ENCODE measurements at regions not wholly inside any gene's neighbourhood (a gene's known extent, or its start where the extent isn't known, plus 50 kb on each side); places are given as distances from the start of the nearest gene placed in this dataset.
"Not testable (repeated sequence)": the region's sequence is repeated elsewhere in the genome, so short reads cannot be mapped to it uniquely, and the experiment has no call there.

- H3K9me3 Mint-ChIP-seq: peaks cover under 1% of the 10 kb centered on the region
- POLR2A ChIA-PET: no interaction called here
- H3K4me3 Mint-ChIP-seq: no peak overlapping the region
- no peak overlapping the region for H3K27ac Mint-ChIP-seq
- CTCF ChIA-PET: interaction anchor here (0.6 kb wide), 1 partner anchor 75 kb away, joined by 3 read pairs; no protein-coding TSS in a partner anchor
- H3K4me1 Mint-ChIP-seq: no peaks in the 10 kb centered on the region
- no peaks in the 10 kb centered on the region for H3K27me3 Mint-ChIP-seq
- no peak for DNase-seq
- no peaks in the 10 kb centered on the region for H3K36me3 Mint-ChIP-seq (ENCODE audit: low read depth)
Observed at GRCh38 chr10:45545150-45545549, 127.4 kb downstream of the ZFAND4 start.

- H3K27me3 Mint-ChIP-seq: no peaks in the 10 kb centered on the region
Observed at GRCh38 chr10:45544191-45544590, 128.4 kb downstream of the ZFAND4 start.

GRCh38 chr10:45541032-45541431, 131.5 kb downstream of the ZFAND4 start:
- POLR2A ChIA-PET; H3K27me3 Mint-ChIP-seq; H3K27ac Mint-ChIP-seq; DNase-seq; H3K4me3 Mint-ChIP-seq; H3K36me3 Mint-ChIP-seq (ENCODE audit: low read depth); H3K9me3 Mint-ChIP-seq; CTCF ChIA-PET; H3K4me1 Mint-ChIP-seq: not testable (repeated sequence)

More at GRCh38 chr10:45544191-45544590, 128.4 kb downstream of the ZFAND4 start:
- CTCF ChIA-PET: interaction anchor here (0.9 kb wide), 1 partner anchor 294 kb away, joined by 6 read pairs; no protein-coding TSS in a partner anchor
- no peaks in the 10 kb centered on the region for H3K36me3 Mint-ChIP-seq (ENCODE audit: low read depth)
- no peak overlapping the region for H3K4me3 Mint-ChIP-seq
- no peak overlapping the region for H3K27ac Mint-ChIP-seq
- no peaks in the 10 kb centered on the region for H3K4me1 Mint-ChIP-seq
- H3K9me3 Mint-ChIP-seq: peaks cover 2% of the 10 kb centered on the region
- DNase-seq: no peak
- POLR2A ChIA-PET: no interaction called here

- DNase-seq; POLR2A ChIA-PET; H3K9me3 Mint-ChIP-seq; H3K27ac Mint-ChIP-seq; H3K36me3 Mint-ChIP-seq (ENCODE audit: low read depth); H3K4me3 Mint-ChIP-seq; H3K4me1 Mint-ChIP-seq; H3K27me3 Mint-ChIP-seq; CTCF ChIA-PET: not testable (repeated sequence)
Observed at GRCh38 chr10:45540589-45540988, 132.0 kb downstream of the ZFAND4 start.

- POLR2A ChIA-PET; H3K27ac Mint-ChIP-seq; H3K4me1 Mint-ChIP-seq; H3K36me3 Mint-ChIP-seq (ENCODE audit: low read depth); H3K27me3 Mint-ChIP-seq; H3K9me3 Mint-ChIP-seq; H3K4me3 Mint-ChIP-seq; DNase-seq; CTCF ChIA-PET: not testable (repeated sequence)
Observed at GRCh38 chr10:45539569-45539968, 133.0 kb downstream of the ZFAND4 start.

- Mint-ChIP-seq H3K27ac (no peak overlapping the region), H3K27me3 (no peaks in the 10 kb centered on the region), H3K4me3 (no peak overlapping the region), H3K4me1 (no peaks in the 10 kb centered on the region), H3K9me3 (no peaks in the 10 kb centered on the region), H3K36me3 (ENCODE audit: low read depth) (peaks cover 8% of the 10 kb centered on the region)
- no peak for DNase-seq
- CTCF ChIA-PET: no interaction called here
- POLR2A ChIA-PET: no interaction called here
Observed at GRCh38 chr10:45534572-45534971, 138.0 kb downstream of the ZFAND4 start.

GRCh38 chr10:45532480-45532879, 140.1 kb downstream of the ZFAND4 start:
- no peak overlapping the region for H3K4me3 Mint-ChIP-seq
- H3K27ac Mint-ChIP-seq: no peak overlapping the region
- no peaks in the 10 kb centered on the region for H3K4me1 Mint-ChIP-seq
- DNase-seq: no peak
- no peaks in the 10 kb centered on the region for H3K9me3 Mint-ChIP-seq
- H3K27me3 Mint-ChIP-seq: no peaks in the 10 kb centered on the region
- CTCF ChIA-PET: no interaction called here
- peaks cover 8% of the 10 kb centered on the region for H3K36me3 Mint-ChIP-seq (ENCODE audit: low read depth)
- POLR2A ChIA-PET: no interaction called here

GRCh38 chr10:45526309-45526905, 146.2 kb downstream of the ZFAND4 start:
- H3K9me3 Mint-ChIP-seq: no peaks in the 10 kb centered on the region
- no peak overlapping the region for H3K27ac Mint-ChIP-seq
- ChIA-PET POLR2A (no interaction called here), CTCF (no interaction called here)
- H3K4me3 Mint-ChIP-seq: no peak overlapping the region
- H3K36me3 Mint-ChIP-seq (ENCODE audit: low read depth): peaks cover 3% of the 10 kb centered on the region
- H3K4me1 Mint-ChIP-seq: no peaks in the 10 kb centered on the region
- no peak for DNase-seq
- no peaks in the 10 kb centered on the region for H3K27me3 Mint-ChIP-seq

GRCh38 chr10:45520476-45520875, 146.5 kb downstream of the ALOX5 start:
- Mint-ChIP-seq H3K27ac (no peak overlapping the region), H3K27me3 (no peaks in the 10 kb centered on the region), H3K9me3 (no peaks in the 10 kb centered on the region), H3K4me3 (no peak overlapping the region), H3K4me1 (no peaks in the 10 kb centered on the region), H3K36me3 (ENCODE audit: low read depth) (no peaks in the 10 kb centered on the region)
- POLR2A ChIA-PET: no interaction called here
- no peak for DNase-seq
- CTCF ChIA-PET: no interaction called here

GRCh38 chr10:45518741-45519140, 144.7 kb downstream of the ALOX5 start:
- Mint-ChIP-seq H3K27ac (no peak overlapping the region), H3K4me1 (no peaks in the 10 kb centered on the region), H3K36me3 (ENCODE audit: low read depth) (no peaks in the 10 kb centered on the region), H3K4me3 (no peak overlapping the region), H3K9me3 (no peaks in the 10 kb centered on the region), H3K27me3 (no peaks in the 10 kb centered on the region)
- DNase-seq: no peak
- CTCF ChIA-PET: no interaction called here
- POLR2A ChIA-PET: no interaction called here

GRCh38 chr10:45515630-45516029, 141.6 kb downstream of the ALOX5 start:
- Mint-ChIP-seq H3K9me3 (no peaks in the 10 kb centered on the region), H3K27ac (no peak overlapping the region), H3K27me3 (no peaks in the 10 kb centered on the region), H3K4me1 (no peaks in the 10 kb centered on the region), H3K36me3 (ENCODE audit: low read depth) (no peaks in the 10 kb centered on the region), H3K4me3 (no peak overlapping the region)
- ChIA-PET CTCF (no interaction called here), POLR2A (no interaction called here)
- DNase-seq: no peak

- no peaks in the 10 kb centered on the region for H3K9me3 Mint-ChIP-seq
- CTCF ChIA-PET: no interaction called here
Observed at GRCh38 chr10:45514291-45515270, 140.6 kb downstream of the ALOX5 start.

GRCh38 chr10:45513551-45513950, 139.5 kb downstream of the ALOX5 start:
- H3K9me3 Mint-ChIP-seq: no peaks in the 10 kb centered on the region
- no peaks in the 10 kb centered on the region for H3K4me1 Mint-ChIP-seq
- no peak for DNase-seq
- no peaks in the 10 kb centered on the region for H3K36me3 Mint-ChIP-seq (ENCODE audit: low read depth)
- POLR2A ChIA-PET: no interaction called here
- H3K27ac Mint-ChIP-seq: no peak overlapping the region
- CTCF ChIA-PET: no interaction called here
- H3K4me3 Mint-ChIP-seq: no peak overlapping the region
- H3K27me3 Mint-ChIP-seq: no peaks in the 10 kb centered on the region

More at GRCh38 chr10:45514291-45515270, 140.6 kb downstream of the ALOX5 start:
- Mint-ChIP-seq H3K36me3 (ENCODE audit: low read depth) (no peaks in the 10 kb centered on the region), H3K4me3 (no peak overlapping the region), H3K27me3 (no peaks in the 10 kb centered on the region), H3K27ac (no peak overlapping the region), H3K4me1 (no peaks in the 10 kb centered on the region)
- POLR2A ChIA-PET: no interaction called here
- no peak for DNase-seq

GRCh38 chr10:45511926-45512325, 137.9 kb downstream of the ALOX5 start:
- POLR2A ChIA-PET, CTCF ChIA-PET: not testable (repeated sequence)

More at GRCh38 chr10:45511926-45512325, 137.9 kb downstream of the ALOX5 start:
- not testable (repeated sequence) for H3K4me3 Mint-ChIP-seq; H3K27ac Mint-ChIP-seq; H3K27me3 Mint-ChIP-seq; H3K9me3 Mint-ChIP-seq; DNase-seq; H3K4me1 Mint-ChIP-seq; H3K36me3 Mint-ChIP-seq (ENCODE audit: low read depth)
